ENCODE measurements at regions not wholly inside any gene's neighbourhood (a gene's known extent, or its start where the extent isn't known, plus 50 kb on each side); places are given as distances from the start of the nearest gene placed in this dataset.
"Not testable (repeated sequence)": the region's sequence is repeated elsewhere in the genome, so short reads cannot be mapped to it uniquely, and the experiment has no call there.

DNA sequence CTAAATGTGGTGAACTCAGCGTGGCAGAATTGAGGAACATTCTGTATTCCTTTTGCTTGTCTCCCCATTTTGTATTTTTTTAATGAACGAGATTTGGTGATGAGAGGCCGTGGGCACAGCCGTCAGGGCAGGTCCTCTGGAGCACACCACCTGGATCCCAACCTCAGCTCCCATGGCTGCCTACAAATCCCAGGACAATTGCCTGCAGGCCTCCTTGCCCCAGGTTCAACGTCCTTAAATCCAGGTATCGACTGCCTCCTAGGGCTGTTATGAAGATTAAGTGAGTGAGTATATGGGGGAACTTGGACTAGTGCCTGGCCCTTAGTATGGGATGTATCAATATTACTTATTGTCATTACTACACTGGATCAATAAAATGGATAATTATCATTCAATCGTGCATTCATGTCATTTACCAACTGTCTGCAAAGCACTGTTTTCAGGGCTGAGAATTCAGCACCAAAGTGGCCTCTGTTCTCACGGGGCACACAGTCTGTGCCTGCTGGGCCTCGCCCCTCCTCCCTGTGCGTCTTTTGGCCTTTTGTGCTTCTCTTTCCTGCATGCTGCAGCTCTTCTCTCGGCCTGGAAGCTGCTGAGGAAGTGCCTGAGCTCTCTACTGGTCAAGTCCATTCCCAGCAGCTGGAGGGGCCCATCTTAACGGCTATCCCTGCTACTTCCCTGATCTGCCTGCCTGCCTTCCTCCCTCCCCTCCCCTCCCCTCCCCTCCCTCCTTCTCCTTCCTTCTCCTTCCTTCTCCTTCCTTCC, 1343.7 kb downstream of the BRD1 start:
- TF ChIP-seq, protein P1, sequence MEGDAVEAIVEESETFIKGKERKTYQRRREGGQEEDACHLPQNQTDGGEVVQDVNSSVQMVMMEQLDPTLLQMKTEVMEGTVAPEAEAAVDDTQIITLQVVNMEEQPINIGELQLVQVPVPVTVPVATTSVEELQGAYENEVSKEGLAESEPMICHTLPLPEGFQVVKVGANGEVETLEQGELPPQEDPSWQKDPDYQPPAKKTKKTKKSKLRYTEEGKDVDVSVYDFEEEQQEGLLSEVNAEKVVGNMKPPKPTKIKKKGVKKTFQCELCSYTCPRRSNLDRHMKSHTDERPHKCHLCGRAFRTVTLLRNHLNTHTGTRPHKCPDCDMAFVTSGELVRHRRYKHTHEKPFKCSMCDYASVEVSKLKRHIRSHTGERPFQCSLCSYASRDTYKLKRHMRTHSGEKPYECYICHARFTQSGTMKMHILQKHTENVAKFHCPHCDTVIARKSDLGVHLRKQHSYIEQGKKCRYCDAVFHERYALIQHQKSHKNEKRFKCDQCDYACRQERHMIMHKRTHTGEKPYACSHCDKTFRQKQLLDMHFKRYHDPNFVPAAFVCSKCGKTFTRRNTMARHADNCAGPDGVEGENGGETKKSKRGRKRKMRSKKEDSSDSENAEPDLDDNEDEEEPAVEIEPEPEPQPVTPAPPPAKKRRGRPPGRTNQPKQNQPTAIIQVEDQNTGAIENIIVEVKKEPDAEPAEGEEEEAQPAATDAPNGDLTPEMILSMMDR (IDR thresholded peaks at IDR 0.05; ENCODE audit: borderline replicate concordance, insufficient read depth, low read depth, low read length) = no peak
- no peak overlapping the region for H3K4me3 ChIP-seq (ENCODE audit: low read depth, low read length)

DNA sequence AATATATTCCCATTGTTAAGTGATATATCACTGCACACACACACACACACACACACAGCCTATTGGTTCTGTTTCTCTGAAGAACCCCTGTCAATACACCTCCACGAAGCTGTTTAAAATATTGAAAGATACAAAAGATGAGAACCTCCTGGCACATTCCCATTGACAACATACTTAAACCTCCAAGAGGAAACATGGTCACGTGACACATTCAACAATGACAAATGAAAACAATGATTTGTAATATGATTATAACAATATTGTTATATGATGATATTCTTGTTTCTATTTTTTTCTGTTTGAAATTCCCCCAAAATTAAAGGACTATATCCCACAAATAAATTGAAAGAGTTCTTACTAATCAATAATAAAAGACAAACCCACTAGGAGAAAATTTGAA, 1344.9 kb downstream of the BRD1 start:
- TF ChIP-seq, protein P1 (IDR thresholded peaks at IDR 0.05; ENCODE audit: borderline replicate concordance, insufficient read depth, low read depth, low read length) = no peak
- H3K4me3 ChIP-seq (ENCODE audit: low read depth, low read length) = no peak overlapping the region

DNA sequence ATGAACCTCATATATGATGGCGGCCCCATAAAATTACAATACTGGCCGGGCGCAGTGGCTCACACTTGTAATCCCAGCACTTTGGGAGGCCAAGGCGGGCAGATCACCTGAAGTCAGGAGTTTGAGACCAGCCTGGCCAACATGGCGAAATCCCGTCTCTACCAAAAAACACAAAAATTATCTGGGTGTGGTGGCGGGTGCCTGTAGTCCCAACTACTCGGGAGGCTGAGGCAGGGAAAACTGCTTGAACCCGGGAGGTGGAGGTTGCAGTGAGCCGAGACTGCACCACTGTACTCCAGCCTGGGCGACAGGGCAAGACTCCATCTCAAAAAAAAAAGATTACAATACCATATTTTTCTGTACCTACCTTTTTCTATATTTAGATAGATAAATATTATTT, 1345.5 kb downstream of the BRD1 start:
- not testable (repeated sequence) for H3K4me3 ChIP-seq (ENCODE audit: low read depth, low read length)

DNA sequence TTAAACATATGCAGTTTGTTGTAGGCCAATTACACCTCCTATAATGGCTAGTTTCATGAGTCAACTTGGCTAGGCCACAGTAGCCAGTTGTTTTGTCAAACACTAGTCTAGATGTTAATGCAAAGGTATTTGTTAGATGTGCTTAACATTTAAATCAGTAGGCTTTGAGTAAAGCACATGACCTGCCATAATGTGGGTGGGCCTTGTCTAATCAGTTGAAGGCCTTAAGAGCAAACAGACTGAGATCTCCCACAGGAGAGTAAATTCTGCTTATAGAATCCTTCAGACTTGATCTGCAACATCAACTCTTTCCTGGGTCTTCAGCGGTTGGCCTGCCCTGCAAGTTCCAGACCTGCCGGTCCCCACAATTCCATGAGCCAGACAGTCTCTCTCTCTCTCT, 1345.9 kb downstream of the BRD1 start:
- TF ChIP-seq, protein P1 (IDR thresholded peaks at IDR 0.05; ENCODE audit: borderline replicate concordance, insufficient read depth, low read depth, low read length) = no peak

DNA sequence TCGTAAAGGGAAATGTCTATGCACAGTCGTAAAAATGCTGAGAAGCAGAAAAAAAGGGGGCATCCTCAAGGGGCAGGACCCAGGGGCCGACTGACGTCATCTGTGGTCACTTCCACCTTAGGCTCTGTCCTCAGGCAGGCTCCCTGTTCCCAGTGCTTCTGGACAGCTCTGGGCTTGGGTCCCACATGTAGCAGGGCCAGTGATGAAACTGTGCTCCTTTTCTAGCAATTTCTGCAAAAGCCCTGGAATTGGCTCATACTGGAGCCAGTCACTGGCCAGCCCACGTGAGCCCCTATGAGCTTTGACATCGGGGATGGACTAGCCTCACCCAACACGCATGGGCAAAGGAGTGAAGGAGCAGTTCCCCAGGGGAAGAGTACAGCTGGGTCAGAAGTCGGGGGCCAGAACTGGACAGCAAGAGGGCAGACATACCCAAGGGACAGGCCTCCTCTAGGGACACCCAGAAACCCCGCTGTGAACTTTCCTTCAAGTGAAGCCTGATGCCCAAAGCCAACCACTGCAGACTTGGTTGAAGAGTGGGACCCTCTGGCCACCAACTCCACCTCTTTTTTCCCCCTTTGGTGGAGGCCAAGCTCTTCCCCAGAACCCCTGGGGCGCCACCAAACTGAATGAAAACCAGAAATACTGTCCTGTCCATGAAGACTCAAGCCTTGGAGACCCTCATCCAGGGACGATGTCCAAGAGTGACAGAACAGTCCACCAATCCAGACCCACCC, 1349.0 kb downstream of the BRD1 start:
- no peak overlapping the region for H3K4me3 ChIP-seq (ENCODE audit: low read depth, low read length)
- TF ChIP-seq, protein P1 (IDR thresholded peaks at IDR 0.05; ENCODE audit: borderline replicate concordance, insufficient read depth, low read depth, low read length) = no peak

More for the DNA sequence above, 1345.9 kb downstream of the BRD1 start:
- H3K4me3 ChIP-seq (ENCODE audit: low read depth, low read length) = no peak overlapping the region

DNA sequence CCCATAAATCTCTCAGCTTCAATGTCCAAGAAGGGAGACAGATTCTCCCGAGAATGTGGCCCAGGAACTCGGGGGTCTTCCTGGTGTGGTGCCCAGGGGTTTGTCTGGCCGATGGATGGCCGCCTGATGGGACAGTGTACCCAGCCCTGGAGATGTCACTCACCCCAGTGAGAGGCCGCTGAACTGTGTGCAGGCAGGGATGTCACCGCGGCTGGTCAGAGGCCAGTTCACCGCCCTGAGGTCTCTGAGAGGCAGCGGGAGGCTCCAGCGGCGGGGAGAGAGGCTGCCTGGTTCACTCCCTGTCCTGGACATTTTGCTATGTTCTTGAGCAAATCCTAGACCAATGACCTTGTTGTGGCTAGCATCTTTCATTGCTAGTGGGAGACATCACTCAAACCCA, 1349.5 kb downstream of the BRD1 start:
- TF ChIP-seq, protein P1 (IDR thresholded peaks at IDR 0.05; ENCODE audit: borderline replicate concordance, insufficient read depth, low read depth, low read length) = no peak
- no peak overlapping the region for H3K4me3 ChIP-seq (ENCODE audit: low read depth, low read length)

DNA sequence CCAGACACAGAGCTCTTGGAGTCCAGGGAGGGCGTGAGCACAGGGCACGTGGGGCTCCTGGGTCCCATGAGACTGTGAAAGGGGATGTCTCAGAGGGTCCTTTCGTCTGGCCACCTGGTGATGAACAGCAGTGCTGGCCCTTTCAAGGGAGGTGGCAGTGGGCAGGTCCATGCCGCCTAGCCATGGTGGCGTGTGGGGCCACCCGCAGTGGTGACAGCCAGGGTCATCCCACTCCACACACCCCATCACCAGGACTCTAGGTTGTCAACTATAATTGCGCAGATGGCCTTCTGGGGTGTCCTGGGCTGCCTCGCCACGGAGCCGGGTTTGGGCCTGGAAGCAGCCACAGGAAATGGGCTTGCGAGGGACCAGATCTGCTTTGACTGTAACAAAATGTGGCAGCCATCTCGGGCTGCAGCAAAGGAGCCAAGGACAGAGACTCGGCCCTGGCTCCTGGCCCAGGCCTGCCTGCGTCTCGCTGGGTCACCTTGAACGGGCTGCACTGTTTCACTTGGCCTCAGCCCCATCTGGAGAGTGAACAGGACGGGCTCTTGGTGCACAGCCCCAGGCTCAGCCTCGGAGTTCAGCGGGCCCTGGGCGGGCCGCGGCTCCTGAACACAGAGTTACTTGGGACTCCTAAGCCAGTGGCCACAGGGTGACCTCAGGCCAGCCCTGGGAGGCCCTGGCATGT, 1350.5 kb downstream of the BRD1 start:
- no peak overlapping the region for H3K4me3 ChIP-seq (ENCODE audit: low read depth, low read length)
- TF ChIP-seq, protein P1 (IDR thresholded peaks at IDR 0.05; ENCODE audit: borderline replicate concordance, insufficient read depth, low read depth, low read length) = no peak
